Endothelial cell of umbilical vein (primary cell): ENCODE measurements at regions not wholly inside any gene's neighbourhood (a gene's known extent, or its start where the extent isn't known, plus 50 kb on each side); places are given as distances from the start of the nearest gene placed in this dataset.

ENCODE experiments used
- BruUV-seq: library from RNA; stranded (reverse); fragments of 400-500 nt; replicated peaks from 2 replicates; lab custom pipeline; 2021; lab: Mats Ljungman, UMichigan
- CTCF ChIA-PET: fragments of 300-600, 350-600 bp; sonication (Branson Sonifier 250); formaldehyde crosslinking; loops from one replicate; lab custom pipeline; 2021; ENCODE audit warnings: antibody characterized with exemption, inconsistent platforms; lab: Charles Lee
- POLR2A ChIA-PET: fragments of 300-600, 350-600 bp; sonication (Branson Sonifier 250); formaldehyde crosslinking; loops from one replicate; lab custom pipeline; 2021; ENCODE audit warnings: antibody characterized with exemption, inconsistent platforms; lab: Charles Lee
- DNase-seq: peaks from one replicate; pipeline ENCODE4 v3.0.0-alpha.2; 2011; ENCODE audit warnings: low read depth, low spot score
- FAIRE-seq: peaks from 2 replicates; lab custom pipeline; 2011; peaks lifted over from hg19 to GRCh38; lab: Jason Lieb, UNC
- H2AFZ ChIP-seq: 2 replicates; pipeline ENCODE4 v1.6.0; 2012; ENCODE audit warnings: low read depth, low read length, control low read depth, inconsistent platforms
- H3K27ac ChIP-seq: 2 replicates; pipeline ENCODE4 v1.5.1; 2011; ENCODE audit warnings: low read depth, mild to moderate bottlenecking, control low read depth, low read length, moderate library complexity; ENCODE audit not compliant: insufficient read depth
- H3K27me3 ChIP-seq, 2 experiments: 2 replicates each; pipeline versions ENCODE4 v1.6.0 to v1.6.1; 2011; ENCODE audit warnings: low read length in 2 of 2, mixed read lengths in 1 of 2; ENCODE audit not compliant: control insufficient read depth in 2 of 2, insufficient read depth in 2 of 2
- H3K36me3 ChIP-seq, 2 experiments: 2 replicates in 1 of 2; 3 replicates in 1 of 2; pipeline ENCODE4 v1.5.1; 2011; ENCODE audit warnings: low read length in 2 of 2, mild to moderate bottlenecking in 1 of 2, moderate library complexity in 1 of 2; ENCODE audit not compliant: control insufficient read depth in 2 of 2, insufficient read depth in 2 of 2; ENCODE audit errors: extremely low read depth in 1 of 2
- H3K4me1 ChIP-seq: 3 replicates; pipeline ENCODE4 v1.5.1; 2011; ENCODE audit warnings: mild to moderate bottlenecking, low read length; ENCODE audit not compliant: control insufficient read depth, insufficient read depth; ENCODE audit errors: extremely low read depth
- H3K4me2 ChIP-seq: 2 replicates; pipeline ENCODE4 v1.6.1; 2011; ENCODE audit warnings: low read length, control low read depth, mixed read lengths; ENCODE audit not compliant: insufficient read depth
- H3K4me3 ChIP-seq, 3 experiments: fragments of 200-600 bp in 1 of 3; sonication (generic), shearing (Covaris generic) in 1 of 3; replicated peaks in 1 of 3; 2 replicates each; pipeline ENCODE4 v1.5.1; 2011 to 2016; ENCODE audit warnings: control low read depth in 3 of 3, low read length in 3 of 3, mild to moderate bottlenecking in 2 of 3, inconsistent platforms in 1 of 3, low read depth in 1 of 3, moderate library complexity in 1 of 3; ENCODE audit not compliant: insufficient read depth in 1 of 3
- H3K79me2 ChIP-seq: 2 replicates; pipeline ENCODE4 v1.6.0; 2012; ENCODE audit warnings: low read length, inconsistent platforms; ENCODE audit not compliant: control insufficient read depth, insufficient read depth
- H3K9ac ChIP-seq: replicated peaks from 2 replicates; pipeline ENCODE3; 2011; ENCODE audit warnings: low read length, control low read depth; ENCODE audit not compliant: insufficient read depth; ENCODE audit errors: extremely low read depth
- H3K9me1 ChIP-seq: replicated peaks from 3 replicates; pipeline ENCODE4 v1.6.0; 2011; ENCODE audit warnings: mild to moderate bottlenecking, low read length; ENCODE audit not compliant: control insufficient read depth, insufficient read depth; ENCODE audit errors: extremely low read depth
- H3K9me3 ChIP-seq: replicated peaks from 2 replicates; pipeline ENCODE4 v1.5.1; 2012; ENCODE audit warnings: low read length, inconsistent platforms; ENCODE audit not compliant: control insufficient read depth, insufficient read depth
- H4K20me1 ChIP-seq: replicated peaks from 2 replicates; pipeline ENCODE3; 2011; ENCODE audit warnings: mild to moderate bottlenecking, low read length; ENCODE audit not compliant: control insufficient read depth, insufficient read depth; ENCODE audit errors: extremely low read depth
- CTCF ChIP-seq, 2 donors: IDR thresholded peaks; 1 replicate in 1 of 2; 2 replicates in 1 of 2; pipeline ENCODE4 v1.5.1; 2011; ENCODE audit warnings: low read length in 2 of 2, mild to moderate bottlenecking in 2 of 2, moderate library complexity in 2 of 2, control low read depth in 1 of 2, inconsistent platforms in 1 of 2, low read depth in 1 of 2; ENCODE audit not compliant: insufficient read depth in 1 of 2; ENCODE audit errors: extremely low read depth in 1 of 2
- EZH2 ChIP-seq: IDR thresholded peaks from 2 replicates; pipeline ENCODE4 v1.6.1; 2012; ENCODE audit warnings: borderline replicate concordance, low read depth, mild to moderate bottlenecking, moderate library complexity, low read length, inconsistent platforms; ENCODE audit not compliant: severe bottlenecking
- FOS ChIP-seq: IDR thresholded peaks from 2 replicates; pipeline ENCODE4 v1.6.1; 2011; ENCODE audit warnings: mild to moderate bottlenecking, low read length, moderate library complexity, borderline replicate concordance; ENCODE audit not compliant: insufficient read depth
- GATA2 ChIP-seq: IDR thresholded peaks from 2 replicates; pipeline ENCODE4 v1.7.0; 2011; ENCODE audit warnings: low read depth, mild to moderate bottlenecking, moderate library complexity, mixed read lengths, low read length; ENCODE audit not compliant: insufficient read length, insufficient read depth
- JUN ChIP-seq: IDR thresholded peaks from 2 replicates; pipeline ENCODE4 v1.6.1; 2011; ENCODE audit warnings: borderline replicate concordance, low read depth; ENCODE audit not compliant: insufficient read length, insufficient read depth
- MAX ChIP-seq: IDR thresholded peaks from 2 replicates; pipeline ENCODE4 v1.6.1; 2011; ENCODE audit not compliant: insufficient read depth, insufficient read length
- MYC ChIP-seq: IDR thresholded peaks from one replicate; pipeline ENCODE4 v1.6.1; 2011; ENCODE audit warnings: mild to moderate bottlenecking, low read depth, low read length
- POLR2A ChIP-seq: IDR thresholded peaks from 2 replicates; pipeline ENCODE4 v1.6.1; 2012; ENCODE audit warnings: low read depth, mild to moderate bottlenecking, control low read depth, low read length
- POLR2AphosphoS5 ChIP-seq: IDR thresholded peaks from 2 replicates; pipeline ENCODE4 v1.6.1; 2012; ENCODE audit warnings: low read depth, mild to moderate bottlenecking, control low read depth, low read length, moderate library complexity; ENCODE audit not compliant: insufficient read depth
- dilution Hi-C: fragments of 300-500 bp; cut with MboI; formaldehyde crosslinking; loops from one replicate; pipeline ENCODE4 v1.15.0; 2019; ENCODE audit warnings: low sequenced_read_pairs; ENCODE audit not compliant: extremely low pct_ligation_motif_present
- intact Hi-C: fragments of 100-400 bp; cut with micrococcal nuclease; formaldehyde crosslinking; loops from one replicate; pipeline ENCODE4 v1.10.0; 2022

GRCh38 chr6:151719070-151719469, 88.4 kb upstream of the ESR1 start:
- ChIA-PET CTCF (no interaction called here), POLR2A (no interaction called here)
- no peak overlapping the region for H3K4me3 ChIP-seq
- TF ChIP-seq JUN, result no peak
- BruUV-seq, result no TSS peak
- DNase-seq (no peak), FAIRE-seq (no peak)
- H4K20me1 ChIP-seq, result no peaks in the 10 kb centered on the region
- peaks cover 2% of the 10 kb centered on the region in 2 experiments for H3K27me3 ChIP-seq
- no peaks in the 10 kb centered on the region for H3K9me1 ChIP-seq
- no peaks in the 10 kb centered on the region for H3K4me1 ChIP-seq
- intact Hi-C loops, result no loop called here
- H2AFZ ChIP-seq, result no peak overlapping the region
- dilution Hi-C loops, result no loop called here
- H3K9me3 ChIP-seq, result no peaks in the 10 kb centered on the region
- no peak overlapping the region for H3K27ac ChIP-seq
- no peaks in the 10 kb centered on the region for H3K79me2 ChIP-seq
- H3K36me3 ChIP-seq, result no peaks in the 10 kb centered on the region
- no peak overlapping the region for H3K4me2 ChIP-seq
- no peak overlapping the region for H3K9ac ChIP-seq

- H3K4me2 ChIP-seq, result no peak overlapping the region
- POLR2A ChIA-PET, result no interaction called here
- H2AFZ ChIP-seq, result no peak overlapping the region
- FAIRE-seq, result no peak
- H3K36me3 ChIP-seq, result no peaks in the 10 kb centered on the region
- TF ChIP-seq JUN (no peak), MYC (no peak), EZH2 (no peak), POLR2AphosphoS5 (no peak), POLR2A (no peak), GATA2 (no peak), FOS (no peak), CTCF (IDR thresholded peaks at IDR 0.05; ENCODE audit: extremely low read depth in 1 of 2, insufficient read depth in 1 of 2, low read depth in 1 of 2, low read length in 2 of 2) (no peak), MAX (no peak)
- CTCF ChIA-PET, result no interaction called here
- H3K9me3 ChIP-seq, result no peaks in the 10 kb centered on the region
- peaks cover 2% of the 10 kb centered on the region in 2 experiments for H3K27me3 ChIP-seq
- no peaks in the 10 kb centered on the region for H3K79me2 ChIP-seq
- H3K4me3 ChIP-seq, result no peak overlapping the region
- no TSS peak for BruUV-seq
- intact Hi-C loops (no loop called here), dilution Hi-C loops (no loop called here)
- no peaks in the 10 kb centered on the region for H3K9me1 ChIP-seq
- no peak overlapping the region for H3K9ac ChIP-seq
- no peak overlapping the region for H3K27ac ChIP-seq
- DNase-seq, result no peak
- no peaks in the 10 kb centered on the region for H4K20me1 ChIP-seq
- H3K4me1 ChIP-seq, result no peaks in the 10 kb centered on the region
Observed at GRCh38 chr6:151721146-151721545, 86.3 kb upstream of the ESR1 start.
